HL-60 (cell line): ENCODE measurements at regions not wholly inside any gene's neighbourhood (a gene's known extent, or its start where the extent isn't known, plus 50 kb on each side); places are given as distances from the start of the nearest gene placed in this dataset.

ENCODE experiments used
- GABPA ChIP-seq: IDR thresholded peaks from 2 replicates; pipeline ENCODE4 v1.6.1; 2012; ENCODE audit warnings: low read depth
- TF ChIP-seq, protein P1 (sequence below): IDR thresholded peaks from one replicate; pipeline ENCODE4 v1.5.1; 2011; ENCODE audit warnings: low read length, control low read depth, inconsistent platforms; ENCODE audit not compliant: insufficient read depth
- TF ChIP-seq, protein P2 (sequence below): IDR thresholded peaks from 2 replicates; pipeline ENCODE4 v1.6.1; 2012; ENCODE audit warnings: low read depth; ENCODE audit not compliant: insufficient replicate concordance

DNA sequence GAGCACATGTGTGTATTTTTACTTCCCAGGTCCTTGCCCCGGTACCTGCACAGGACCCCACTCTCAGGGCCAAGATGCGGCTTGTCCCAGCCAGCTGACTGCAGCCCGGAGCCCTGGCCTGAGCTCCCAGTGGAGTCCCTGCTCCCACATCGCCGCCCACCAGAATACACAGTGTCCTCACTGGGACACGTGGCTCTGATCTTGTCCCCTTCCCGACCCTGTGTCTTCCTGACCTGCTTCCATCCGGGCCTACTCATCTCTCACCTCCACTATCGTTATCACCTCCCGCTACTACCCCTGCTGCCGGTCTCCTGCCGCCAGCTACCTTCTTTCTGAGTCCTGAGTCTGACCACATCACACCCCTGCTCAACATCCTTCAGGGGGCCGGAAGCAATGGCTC lies 146.3 kb upstream of the CHST15 start:
- TF ChIP-seq, protein P1, sequence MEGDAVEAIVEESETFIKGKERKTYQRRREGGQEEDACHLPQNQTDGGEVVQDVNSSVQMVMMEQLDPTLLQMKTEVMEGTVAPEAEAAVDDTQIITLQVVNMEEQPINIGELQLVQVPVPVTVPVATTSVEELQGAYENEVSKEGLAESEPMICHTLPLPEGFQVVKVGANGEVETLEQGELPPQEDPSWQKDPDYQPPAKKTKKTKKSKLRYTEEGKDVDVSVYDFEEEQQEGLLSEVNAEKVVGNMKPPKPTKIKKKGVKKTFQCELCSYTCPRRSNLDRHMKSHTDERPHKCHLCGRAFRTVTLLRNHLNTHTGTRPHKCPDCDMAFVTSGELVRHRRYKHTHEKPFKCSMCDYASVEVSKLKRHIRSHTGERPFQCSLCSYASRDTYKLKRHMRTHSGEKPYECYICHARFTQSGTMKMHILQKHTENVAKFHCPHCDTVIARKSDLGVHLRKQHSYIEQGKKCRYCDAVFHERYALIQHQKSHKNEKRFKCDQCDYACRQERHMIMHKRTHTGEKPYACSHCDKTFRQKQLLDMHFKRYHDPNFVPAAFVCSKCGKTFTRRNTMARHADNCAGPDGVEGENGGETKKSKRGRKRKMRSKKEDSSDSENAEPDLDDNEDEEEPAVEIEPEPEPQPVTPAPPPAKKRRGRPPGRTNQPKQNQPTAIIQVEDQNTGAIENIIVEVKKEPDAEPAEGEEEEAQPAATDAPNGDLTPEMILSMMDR, result no peak
- no peak for TF ChIP-seq GABPA
- TF ChIP-seq, protein P2, sequence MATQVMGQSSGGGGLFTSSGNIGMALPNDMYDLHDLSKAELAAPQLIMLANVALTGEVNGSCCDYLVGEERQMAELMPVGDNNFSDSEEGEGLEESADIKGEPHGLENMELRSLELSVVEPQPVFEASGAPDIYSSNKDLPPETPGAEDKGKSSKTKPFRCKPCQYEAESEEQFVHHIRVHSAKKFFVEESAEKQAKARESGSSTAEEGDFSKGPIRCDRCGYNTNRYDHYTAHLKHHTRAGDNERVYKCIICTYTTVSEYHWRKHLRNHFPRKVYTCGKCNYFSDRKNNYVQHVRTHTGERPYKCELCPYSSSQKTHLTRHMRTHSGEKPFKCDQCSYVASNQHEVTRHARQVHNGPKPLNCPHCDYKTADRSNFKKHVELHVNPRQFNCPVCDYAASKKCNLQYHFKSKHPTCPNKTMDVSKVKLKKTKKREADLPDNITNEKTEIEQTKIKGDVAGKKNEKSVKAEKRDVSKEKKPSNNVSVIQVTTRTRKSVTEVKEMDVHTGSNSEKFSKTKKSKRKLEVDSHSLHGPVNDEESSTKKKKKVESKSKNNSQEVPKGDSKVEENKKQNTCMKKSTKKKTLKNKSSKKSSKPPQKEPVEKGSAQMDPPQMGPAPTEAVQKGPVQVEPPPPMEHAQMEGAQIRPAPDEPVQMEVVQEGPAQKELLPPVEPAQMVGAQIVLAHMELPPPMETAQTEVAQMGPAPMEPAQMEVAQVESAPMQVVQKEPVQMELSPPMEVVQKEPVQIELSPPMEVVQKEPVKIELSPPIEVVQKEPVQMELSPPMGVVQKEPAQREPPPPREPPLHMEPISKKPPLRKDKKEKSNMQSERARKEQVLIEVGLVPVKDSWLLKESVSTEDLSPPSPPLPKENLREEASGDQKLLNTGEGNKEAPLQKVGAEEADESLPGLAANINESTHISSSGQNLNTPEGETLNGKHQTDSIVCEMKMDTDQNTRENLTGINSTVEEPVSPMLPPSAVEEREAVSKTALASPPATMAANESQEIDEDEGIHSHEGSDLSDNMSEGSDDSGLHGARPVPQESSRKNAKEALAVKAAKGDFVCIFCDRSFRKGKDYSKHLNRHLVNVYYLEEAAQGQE, result no peak
